Testis (tissue), 2 donors: ENCODE measurements at regions not wholly inside any gene's neighbourhood (a gene's known extent, or its start where the extent isn't known, plus 50 kb on each side); places are given as distances from the start of the nearest gene placed in this dataset.

Experiments used
- DNase-seq: peaks from one replicate; pipeline ENCODE4 v3.0.0-alpha.2; 2019
- H3K27ac ChIP-seq, 2 donors: fragments of 200-600 bp; sonication (generic); one replicate each; pipeline ENCODE4 v1.5.1; 2019
- H3K27me3 ChIP-seq: fragments of 200-600 bp; sonication (generic); one replicate; pipeline ENCODE4 v1.5.1; 2019
- H3K36me3 ChIP-seq: fragments of 200-600 bp; sonication (generic); one replicate; pipeline ENCODE4 v1.5.1; 2017; ENCODE audit warnings: low read depth; ENCODE audit errors: missing control alignments
- H3K4me1 ChIP-seq: fragments of 200-600 bp; sonication (generic); one replicate; pipeline ENCODE4 v1.5.1; 2019
- H3K4me3 ChIP-seq, 2 donors: fragments of 200-600 bp; sonication (generic); one replicate each; pipeline ENCODE4 v1.5.1; 2017 to 2019
- H3K9me3 ChIP-seq: fragments of 200-600 bp; sonication (generic); one replicate; pipeline ENCODE4 v1.5.1; 2017
- CTCF ChIP-seq, 3 experiments: fragments of 450-650 bp in 2 of 3; fragments of 200-600 bp in 1 of 3; sonication (generic) in 1 of 3; IDR thresholded peaks; one replicate each; pipeline ENCODE4 v1.5.1; 2016 to 2019; ENCODE audit warnings: antibody characterized with exemption in 3 of 3, mild to moderate bottlenecking in 2 of 3, moderate library complexity in 1 of 3
- POLR2A ChIP-seq: fragments of 450-650 bp; IDR thresholded peaks from one replicate; pipeline ENCODE4 v1.6.1; 2017; ENCODE audit warnings: antibody characterized with exemption, mild to moderate bottlenecking, moderate library complexity
- WGBS, 2 donors: methylation state at CpG; one replicate each; pipeline ENCODE4 v1.1.5; 2018; 5-methylcytosine and 5-hydroxymethylcytosine counted together
- intact Hi-C: fragments of 100-400 bp; cut with DNase I; formaldehyde crosslinking; loops from one replicate; pipeline ENCODE4 v1.15.1; 2023; ENCODE audit warnings: low total_unique reads

- TF ChIP-seq CTCF (IDR thresholded peaks at IDR 0.05) (no peak), POLR2A (no peak)
- no peak overlapping the region for H3K27ac ChIP-seq
- intact Hi-C loops: no loop called here
Measured at GRCh38 chr9:84054341-84055010, 73.9 kb downstream of the RMI1 start.

GRCh38 chr9:84057662-84058061 lies 77.1 kb downstream of the RMI1 start:
- intact Hi-C loops: no loop called here
- no peak overlapping the region for H3K4me3 ChIP-seq
- H3K27ac ChIP-seq: no peak overlapping the region
- 87 to 96% methylated on average over 4 of the region's 4 CpGs for WGBS, 2 donors
- H3K9me3 ChIP-seq: no peaks in the 10 kb centered on the region
- H3K4me1 ChIP-seq: peaks cover 4% of the 10 kb centered on the region
- no peaks in the 10 kb centered on the region for H3K27me3 ChIP-seq
- H3K36me3 ChIP-seq: no peaks in the 10 kb centered on the region
- no peak for DNase-seq
- TF ChIP-seq CTCF (IDR thresholded peaks at IDR 0.05) (no peak), POLR2A (no peak)

More at GRCh38 chr9:84054341-84055010, 73.9 kb downstream of the RMI1 start:
- H3K36me3 ChIP-seq: no peaks in the 10 kb centered on the region
- no peaks in the 10 kb centered on the region for H3K4me1 ChIP-seq
- 45 to 47% methylated on average over 7 of the region's 7 CpGs for WGBS, 2 donors
- H3K27me3 ChIP-seq: no peaks in the 10 kb centered on the region
- DNase-seq: no peak
- H3K4me3 ChIP-seq: no peak overlapping the region
- H3K9me3 ChIP-seq: no peaks in the 10 kb centered on the region

- no peak overlapping the region for H3K27ac ChIP-seq
- no peak overlapping the region for H3K4me3 ChIP-seq
- TF ChIP-seq POLR2A (no peak), CTCF (IDR thresholded peaks at IDR 0.05) (no peak)
- WGBS, 2 donors: 73 to 75% methylated on average over 1 of the region's 1 CpG
- no peaks in the 10 kb centered on the region for H3K27me3 ChIP-seq
- no peak for DNase-seq
- peaks cover 4% of the 10 kb centered on the region for H3K4me1 ChIP-seq
- no peaks in the 10 kb centered on the region for H3K9me3 ChIP-seq
- no peaks in the 10 kb centered on the region for H3K36me3 ChIP-seq
- intact Hi-C loops: no loop called here
Measured at GRCh38 chr9:84059936-84060335, 79.3 kb downstream of the RMI1 start.

- Histone ChIP-seq H3K4me1 (peaks cover 4% of the 10 kb centered on the region), H3K27me3 (no peaks in the 10 kb centered on the region), H3K27ac (no peak overlapping the region), H3K4me3 (no peak overlapping the region), H3K36me3 (no peaks in the 10 kb centered on the region), H3K9me3 (no peaks in the 10 kb centered on the region)
- 62 to 72% methylated on average over 5 of the region's 5 CpGs for WGBS, 2 donors
- intact Hi-C loops: no loop called here
- no peak for TF ChIP-seq POLR2A
- no peak for TF ChIP-seq CTCF (IDR thresholded peaks at IDR 0.05)
- DNase-seq: no peak
Measured at GRCh38 chr9:84061613-84062193, 81.1 kb downstream of the RMI1 start.

- no peak for TF ChIP-seq CTCF (IDR thresholded peaks at IDR 0.05)
- no peak for TF ChIP-seq POLR2A
- 48 to 53% methylated on average over 1 of the region's 1 CpG for WGBS, 2 donors
- H3K27ac ChIP-seq: no peak overlapping the region
- intact Hi-C loops: no loop called here
- H3K36me3 ChIP-seq: no peaks in the 10 kb centered on the region
- no peaks in the 10 kb centered on the region for H3K27me3 ChIP-seq
- H3K4me1 ChIP-seq: peaks cover 4% of the 10 kb centered on the region
- no peak for DNase-seq
- no peak overlapping the region for H3K4me3 ChIP-seq
- no peaks in the 10 kb centered on the region for H3K9me3 ChIP-seq
Measured at GRCh38 chr9:84062538-84062937, 81.9 kb downstream of the RMI1 start.
